22Rv1 (cell line): ENCODE measurements at regions not wholly inside any gene's neighbourhood (a gene's known extent, or its start where the extent isn't known, plus 50 kb on each side); places are given as distances from the start of the nearest gene placed in this dataset.

ENCODE experiments used
- CTCF ChIP-seq: fragments of 450-650 bp; IDR thresholded peaks from 2 replicates; pipeline ENCODE4 v1.5.1; 2017; ENCODE audit warnings: mild to moderate bottlenecking
- ZFX ChIP-seq: fragments of 450-650 bp; IDR thresholded peaks from 2 replicates; pipeline ENCODE4 v1.6.1; 2017; ENCODE audit warnings: antibody characterized with exemption, borderline replicate concordance

DNA sequence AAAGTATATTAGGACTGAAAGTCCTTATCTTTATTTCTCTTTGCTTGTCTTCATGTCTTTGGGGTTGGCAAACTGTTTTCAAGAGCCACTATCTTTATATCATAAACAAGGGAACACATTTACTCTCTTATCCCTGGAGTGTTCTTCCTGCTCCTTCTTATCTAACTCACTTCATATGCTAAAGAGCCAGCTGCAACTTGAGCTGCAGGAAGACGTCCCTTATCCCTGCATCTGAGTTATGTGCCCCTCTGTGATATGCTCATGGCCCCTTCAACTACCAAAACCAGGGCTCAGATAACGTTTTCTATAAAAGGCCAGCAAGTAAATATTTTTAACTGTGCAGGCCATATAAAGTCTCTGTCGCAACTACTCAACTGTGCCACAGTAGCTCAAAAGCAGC lies 137.0 kb upstream of the CRBN start:
- TF ChIP-seq CTCF (no peak), ZFX (no peak)
